OCI-LY1 (cell line): ENCODE measurements at regions not wholly inside any gene's neighbourhood (a gene's known extent, or its start where the extent isn't known, plus 50 kb on each side); places are given as distances from the start of the nearest gene placed in this dataset.
"Not testable (repeated sequence)": the region's sequence is repeated elsewhere in the genome, so short reads cannot be mapped to it uniquely, and the experiment has no call there.

Experiments used
- CTCF ChIP-seq: fragments of 200-600 bp; sonication (generic), shearing (Covaris generic); IDR thresholded peaks from 2 replicates; pipeline ENCODE4 v1.5.1; 2017; ENCODE audit warnings: mild to moderate bottlenecking, antibody characterized with exemption, low read length, moderate library complexity, mixed read lengths
- EZH2 ChIP-seq: fragments of 200-600 bp; sonication (generic), shearing (Covaris generic); IDR thresholded peaks from 2 replicates; pipeline ENCODE4 v1.8.0; 2017; ENCODE audit warnings: borderline replicate concordance, mixed run types, mild to moderate bottlenecking, antibody characterized with exemption, low read length, moderate library complexity, mixed read lengths

DNA sequence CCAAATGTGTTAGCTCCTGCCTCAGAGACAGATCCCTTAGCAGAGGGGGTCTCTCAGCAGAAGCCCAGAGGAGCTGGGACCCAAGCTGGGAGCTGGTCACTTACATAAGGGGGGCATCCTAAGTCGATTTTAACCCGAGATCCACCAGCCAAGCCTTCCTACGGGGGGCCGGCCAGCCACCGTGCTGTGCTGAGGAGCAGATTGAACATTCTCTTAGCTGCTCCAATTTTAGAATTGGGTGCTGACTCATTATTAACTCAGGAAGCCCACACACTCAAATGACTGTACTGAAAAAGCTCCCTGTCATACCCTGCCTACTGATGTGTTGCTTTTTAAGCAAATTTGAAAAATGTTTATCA, 373.0 kb downstream of the BCL2L11 start:
- TF ChIP-seq CTCF, EZH2: not testable (repeated sequence)
